ENCODE measurements at regions not wholly inside any gene's neighbourhood (a gene's known extent, or its start where the extent isn't known, plus 50 kb on each side); places are given as distances from the start of the nearest gene placed in this dataset.

DNA sequence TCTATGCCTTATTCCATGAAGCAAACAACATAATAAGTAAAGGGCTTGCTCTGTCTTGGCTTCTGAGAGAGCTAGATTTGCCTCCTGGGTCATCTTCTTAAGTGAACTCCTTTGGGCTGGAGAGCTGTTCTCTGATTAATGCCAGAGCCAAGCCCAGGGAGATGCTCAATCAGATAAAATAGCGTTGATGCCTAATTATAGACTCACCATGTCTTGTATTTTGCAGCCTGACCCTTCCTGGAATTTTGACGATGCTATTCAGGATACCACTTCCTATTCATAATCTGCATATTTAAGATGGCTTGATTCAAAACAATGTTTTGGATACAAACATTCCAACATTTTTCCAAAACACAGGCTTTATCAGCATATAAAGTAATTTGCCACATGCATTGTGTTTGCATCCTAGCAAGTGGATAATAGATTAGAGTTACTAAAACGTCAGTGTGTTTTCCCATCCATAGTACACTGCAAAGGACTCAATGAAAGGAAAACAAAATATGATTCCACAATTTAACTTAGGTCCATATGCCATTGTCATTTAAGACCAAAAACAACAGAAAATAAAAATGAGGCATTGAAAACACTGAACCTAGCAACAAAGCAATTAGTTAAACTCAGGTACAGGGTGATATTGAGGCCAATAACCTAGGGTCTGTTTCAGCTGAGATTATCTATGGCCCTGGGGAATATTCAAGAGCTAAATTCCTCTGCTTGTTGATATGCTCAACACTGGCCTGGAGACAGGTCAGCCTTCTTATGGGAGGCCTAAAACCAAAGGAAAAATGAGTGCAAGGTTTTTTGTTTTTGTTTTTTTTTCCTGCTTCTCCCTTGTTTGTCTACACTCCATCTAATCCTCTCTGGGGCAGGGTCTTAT, 184.2 kb upstream of the FOXN3 start:
- no peak for DNase-seq

DNA sequence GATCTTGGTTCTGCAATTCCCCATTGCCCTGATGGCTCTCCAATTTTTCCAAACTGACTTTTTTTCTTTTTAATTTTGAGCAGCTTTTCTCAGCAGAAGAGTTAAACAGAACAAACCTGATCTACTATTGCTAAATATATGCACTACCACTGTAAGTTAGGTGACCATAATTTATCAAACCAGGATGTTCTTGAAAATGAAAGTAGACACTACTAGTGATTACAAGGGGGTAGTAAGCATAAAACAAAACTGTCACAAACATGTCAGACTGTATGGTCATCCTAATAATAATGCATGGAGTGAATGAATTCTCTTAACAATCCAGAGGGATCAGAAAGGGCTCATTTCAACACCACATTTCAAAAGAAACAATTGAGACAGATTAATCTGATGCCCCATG, 183.0 kb upstream of the FOXN3 start:
- no peak for DNase-seq

DNA sequence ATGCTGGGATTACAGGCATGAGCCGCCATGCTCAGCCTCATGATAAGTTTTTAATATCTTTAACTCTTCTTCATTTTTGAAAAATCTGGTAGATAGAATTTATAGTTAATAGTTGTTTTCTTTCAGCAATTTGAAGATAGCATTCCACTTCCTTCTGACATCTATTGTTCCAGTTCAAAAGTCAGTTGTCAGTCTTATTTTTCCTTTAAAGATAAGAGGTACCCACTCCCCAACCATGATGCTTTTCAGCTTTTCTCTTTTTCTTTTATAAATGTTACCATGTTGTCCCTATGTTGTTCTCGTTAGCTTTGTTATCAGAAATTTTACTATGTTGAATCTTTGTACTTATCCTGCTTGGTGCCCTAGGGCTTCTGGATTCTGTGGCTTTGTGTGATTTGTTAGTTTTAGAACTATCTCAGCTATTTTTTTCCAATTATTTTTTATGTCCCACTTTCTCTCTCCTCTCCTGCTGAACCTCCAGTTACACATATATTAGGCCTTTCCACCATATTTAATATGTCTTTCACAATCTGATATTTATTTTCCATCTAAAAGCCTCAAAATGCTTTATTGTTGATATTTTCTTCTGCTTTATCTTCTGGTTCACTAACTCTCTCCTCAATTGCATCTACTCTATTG, 181.6 kb upstream of the FOXN3 start:
- DNase-seq, result no peak

DNA sequence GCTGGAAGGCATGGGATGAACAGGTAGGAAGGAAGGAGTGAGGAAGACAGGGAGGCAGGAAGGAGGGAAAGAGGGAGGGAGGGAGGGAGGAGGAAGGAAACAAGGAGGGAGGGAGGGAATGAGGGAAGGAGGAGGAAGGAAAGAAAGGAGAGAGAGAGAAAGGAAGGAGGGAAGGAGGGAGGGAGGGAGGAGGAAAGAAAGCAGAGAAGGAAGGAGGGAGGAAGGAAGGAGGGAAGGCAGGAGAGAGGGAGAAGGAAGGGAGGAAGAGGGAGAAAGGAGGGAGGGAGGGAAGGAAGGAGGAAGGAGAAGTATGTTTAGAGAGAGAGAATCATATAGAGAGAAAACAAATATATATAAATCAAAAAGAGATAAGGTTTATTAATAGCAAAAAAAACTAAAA, 175.9 kb upstream of the FOXN3 start:
- DNase-seq, result no peak

DNA sequence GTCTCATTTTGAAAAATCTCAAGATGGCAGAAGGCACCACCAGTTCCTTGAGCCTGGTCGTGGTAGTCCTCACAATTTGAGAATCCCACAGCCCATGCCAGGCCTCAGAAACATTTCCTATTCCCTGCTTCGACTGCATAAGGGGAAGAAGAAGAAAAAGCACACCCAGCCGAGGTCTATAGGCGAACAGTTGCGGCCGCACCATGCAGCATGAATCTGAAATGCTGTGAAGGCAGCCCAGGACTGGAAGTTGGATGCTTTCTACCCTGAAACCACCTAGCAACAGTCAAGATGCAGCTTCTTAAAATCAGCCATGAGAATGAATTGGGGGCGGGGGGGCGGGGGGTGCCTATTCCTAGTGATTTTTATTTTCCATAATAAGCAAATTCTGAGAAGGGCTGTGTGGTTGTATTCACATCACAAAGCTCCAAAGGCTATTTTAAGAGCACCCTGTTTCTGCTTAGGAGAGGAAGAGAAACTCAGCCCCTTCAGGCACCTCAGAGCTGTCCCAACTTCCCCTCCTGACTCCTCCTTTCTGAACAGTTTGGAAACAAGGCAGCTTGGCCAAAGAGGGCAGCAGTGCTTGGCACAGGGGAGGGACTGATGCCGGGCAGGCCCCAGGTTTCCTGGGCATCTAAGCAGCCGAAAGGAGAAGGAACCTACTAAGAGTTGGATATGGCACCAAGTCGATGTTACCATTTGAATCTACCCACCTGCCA, 172.5 kb upstream of the FOXN3 start:
- DNase-seq, result peak; percentile 22 to 55

DNA sequence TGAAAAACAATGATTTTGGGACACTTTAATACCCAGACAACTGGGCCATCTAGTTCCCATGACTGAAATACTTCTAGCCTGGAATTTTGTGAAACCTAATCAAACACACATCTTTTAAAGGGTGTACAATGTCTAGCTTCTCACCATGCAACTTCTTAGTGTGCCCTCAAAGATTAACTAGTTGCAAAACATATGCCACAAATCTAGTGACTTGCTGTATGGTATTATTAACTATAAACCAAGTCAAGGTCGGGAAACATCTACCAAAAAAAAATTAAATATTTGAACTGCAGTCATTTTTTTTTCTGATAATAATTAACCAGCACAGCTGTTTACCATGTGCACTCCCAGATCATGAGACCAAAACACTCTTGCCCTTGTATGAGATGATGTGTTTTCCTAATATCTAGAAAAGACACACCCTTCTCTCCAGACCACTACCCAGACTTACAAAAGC, 171.8 kb upstream of the FOXN3 start:
- DNase-seq, result no peak

DNA sequence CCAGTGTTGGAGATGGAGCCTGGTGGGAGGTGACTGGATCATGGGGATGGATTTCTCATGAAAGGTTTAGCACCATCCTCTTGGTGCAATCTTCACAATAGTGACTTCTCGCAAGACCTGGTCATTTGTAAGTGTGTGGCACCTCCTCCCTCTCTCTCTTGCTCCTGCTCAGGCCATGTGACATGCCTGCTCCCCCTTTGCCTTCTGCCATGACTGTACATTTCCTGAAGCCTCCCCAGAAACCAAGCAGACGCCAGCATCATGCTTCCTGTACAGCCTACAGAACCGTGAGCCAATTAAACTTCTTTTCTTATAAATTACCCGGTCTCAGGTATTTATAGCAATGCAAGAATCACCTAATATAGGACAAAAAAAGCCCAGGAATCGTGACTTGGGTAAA, 171.0 kb upstream of the FOXN3 start:
- peak in 1 of 2 donors; percentile 23 for DNase-seq

DNA sequence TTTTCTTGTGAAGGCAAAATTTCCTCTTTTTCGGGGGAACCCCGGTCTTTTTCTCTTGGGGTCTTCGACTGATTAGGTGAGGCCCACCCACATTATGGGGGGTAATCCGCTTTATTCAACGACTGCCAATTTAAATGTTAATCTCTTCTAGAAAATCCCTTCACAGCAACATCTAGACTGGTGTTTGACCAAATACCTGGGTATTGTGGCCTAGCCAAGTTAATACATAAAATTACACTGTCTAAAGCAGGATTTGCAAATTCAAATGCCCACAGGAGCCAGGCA, 170.0 kb upstream of the FOXN3 start:
- DNase-seq, result no peak

DNA sequence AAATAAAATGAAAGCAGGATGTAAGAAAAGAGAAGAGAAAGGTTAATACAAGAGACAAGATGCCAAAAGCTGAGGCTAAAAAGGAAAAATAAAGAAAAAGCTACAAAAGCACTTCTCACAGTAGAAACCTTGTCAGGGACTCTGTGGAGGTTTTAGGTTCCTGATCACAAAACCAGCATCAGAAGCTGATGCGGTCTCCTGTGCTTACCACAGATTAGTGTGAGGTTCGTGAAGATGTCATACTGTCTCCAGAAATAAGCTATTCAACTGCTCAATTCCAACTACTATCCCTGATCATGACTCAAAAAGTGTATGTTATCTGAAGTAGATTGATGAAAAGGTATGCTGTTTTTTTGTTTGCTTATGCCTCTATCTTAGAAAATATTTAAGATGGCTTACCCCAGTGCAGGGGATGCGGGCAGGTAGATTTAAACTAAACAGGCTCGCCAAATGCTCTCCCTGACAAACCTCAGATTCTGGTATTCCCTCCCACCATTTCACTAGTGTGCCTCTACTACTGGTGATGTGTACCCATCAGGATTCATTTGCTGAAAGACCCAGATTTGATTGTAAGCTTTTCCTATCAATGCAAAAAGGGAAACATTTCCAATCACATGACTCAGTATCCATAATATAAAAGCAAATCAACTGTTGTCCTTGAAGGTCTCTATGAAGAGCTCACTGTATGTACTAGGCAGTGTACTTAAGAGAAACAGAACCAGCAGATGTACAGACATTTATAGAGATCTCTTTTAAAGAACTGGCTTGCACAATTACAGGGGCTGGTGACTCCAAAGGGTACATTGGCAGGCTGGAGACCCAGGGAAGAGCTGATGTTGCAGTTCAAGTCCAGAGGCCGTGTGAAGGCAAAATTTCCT, 169.5 kb upstream of the FOXN3 start:
- DNase-seq, result peak in 1 of 2 donors; percentile 12

DNA sequence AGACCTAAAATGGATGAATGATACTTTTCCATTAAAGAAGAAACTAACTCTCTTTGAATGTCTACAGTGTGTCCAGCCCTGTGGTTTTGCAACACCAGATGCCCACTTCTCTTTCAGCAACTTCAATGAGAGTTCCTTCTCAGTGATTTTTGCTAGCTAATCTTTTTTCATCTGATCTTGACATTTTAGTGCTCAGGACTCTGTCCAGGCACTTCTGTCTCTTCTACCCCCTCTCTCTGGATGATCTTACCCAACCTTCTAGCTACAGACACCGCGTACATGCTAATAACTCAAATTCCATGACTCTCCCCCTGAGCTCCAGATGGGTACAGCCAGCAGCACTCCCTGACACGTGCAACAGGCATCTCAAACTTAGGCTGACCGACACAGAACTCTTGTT, 161.1 kb upstream of the FOXN3 start:
- DNase-seq, result no peak

DNA sequence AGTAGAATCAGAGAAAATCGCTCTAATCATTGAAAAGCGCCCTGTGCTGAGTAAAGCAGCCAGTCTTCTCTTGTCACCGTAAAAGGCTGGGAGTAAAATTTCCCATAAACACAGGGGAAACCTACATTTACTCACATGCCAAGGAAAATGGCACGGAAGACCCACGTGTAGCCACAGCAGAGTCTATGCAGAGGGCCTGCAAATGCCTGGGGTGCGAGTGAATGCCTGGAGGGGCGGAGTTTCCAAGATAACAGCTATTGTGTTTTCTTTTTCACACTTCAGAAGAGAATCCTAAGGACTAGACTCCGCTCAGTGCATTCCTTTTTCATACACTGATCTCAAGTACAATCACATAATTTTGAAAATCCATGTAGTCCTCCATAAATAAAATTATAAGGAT, 159.9 kb upstream of the FOXN3 start:
- no peak for DNase-seq

DNA sequence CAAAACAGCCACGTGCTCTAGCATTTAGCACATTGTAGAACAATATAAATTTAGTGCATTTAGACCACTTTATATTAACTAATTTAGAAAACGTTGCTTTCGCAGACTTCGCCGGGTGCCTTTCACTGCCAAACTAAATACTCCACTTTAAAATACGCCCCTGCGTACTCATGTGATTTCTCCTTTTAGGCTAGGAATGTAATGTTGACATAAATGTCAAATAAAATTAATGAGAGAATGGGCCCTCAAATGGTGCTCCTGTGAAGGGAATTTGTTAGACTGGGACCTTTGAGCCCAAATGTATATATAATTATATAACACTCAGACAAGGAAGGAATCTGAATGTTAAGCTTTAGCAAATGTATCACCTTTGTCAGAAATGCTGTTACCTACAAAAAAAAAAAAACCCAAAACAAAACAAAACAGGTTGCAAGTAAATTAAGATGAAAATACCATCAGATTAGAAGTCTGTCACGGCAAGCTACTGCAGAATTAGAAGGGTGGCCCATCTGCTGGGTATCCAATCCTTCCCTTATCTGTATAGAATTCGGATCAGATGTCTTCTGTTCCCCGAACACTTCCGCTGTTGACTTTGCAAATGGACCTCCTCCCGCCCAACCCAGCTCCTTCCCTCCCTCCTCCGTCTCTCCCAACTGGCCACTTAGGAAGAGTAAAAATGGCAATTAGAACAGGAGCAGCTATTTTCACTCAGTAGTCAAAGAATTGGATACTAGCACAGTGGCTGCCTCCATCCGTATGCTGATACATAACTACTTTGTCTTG, 159.3 kb upstream of the FOXN3 start:
- no peak for DNase-seq

DNA sequence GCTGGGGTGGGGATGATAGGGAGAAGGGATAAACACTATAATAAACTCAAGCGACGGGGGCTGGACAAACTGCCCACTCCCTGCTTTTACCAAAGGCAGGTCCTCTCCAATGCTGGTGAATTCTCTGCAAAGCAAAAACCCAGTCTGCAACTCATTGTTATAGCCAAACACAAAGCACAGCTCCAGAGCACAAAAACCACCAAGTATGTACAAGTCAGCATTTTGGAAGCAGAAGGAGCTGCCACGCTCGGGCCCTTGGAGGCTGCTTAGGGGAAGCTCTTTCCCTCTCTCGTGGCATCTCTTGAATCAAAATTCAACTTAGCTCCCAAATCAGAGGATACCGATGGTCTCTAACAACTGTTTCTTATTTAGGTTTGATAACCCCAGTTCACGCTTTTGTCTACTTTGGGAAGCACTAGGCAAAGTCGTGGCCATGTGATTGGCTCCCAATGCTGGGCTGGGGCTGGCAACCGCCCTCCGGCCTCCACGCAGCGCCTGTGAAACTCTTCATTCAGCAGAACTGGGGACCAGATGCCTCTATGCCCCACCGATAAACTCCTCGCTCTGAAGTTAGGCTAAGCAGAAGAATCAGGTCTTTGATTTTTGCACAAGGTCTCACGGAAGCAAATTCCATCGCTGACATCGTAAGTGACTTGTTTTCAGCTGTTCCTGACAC, 158.5 kb upstream of the FOXN3 start:
- DNase-seq, result no peak

DNA sequence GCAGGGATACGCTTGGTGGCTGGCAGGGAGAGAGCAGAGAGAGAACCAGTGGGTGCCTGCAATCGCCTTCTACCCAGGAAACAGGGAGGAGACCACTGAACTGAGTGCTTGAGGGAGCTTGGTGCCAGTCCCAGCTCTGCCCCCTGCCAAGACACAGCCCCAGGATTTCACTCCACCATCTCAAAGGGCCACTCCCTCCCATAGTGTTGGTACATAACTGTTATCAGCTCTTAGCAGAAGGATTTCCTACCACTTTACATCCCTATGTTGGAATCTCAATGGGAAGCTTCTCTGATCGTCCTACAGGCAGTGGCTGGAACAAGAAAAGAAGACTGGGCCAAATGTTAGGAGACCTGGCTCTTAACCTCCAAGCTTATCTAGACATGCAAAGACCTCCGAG, 157.4 kb upstream of the FOXN3 start:
- no peak for DNase-seq

DNA sequence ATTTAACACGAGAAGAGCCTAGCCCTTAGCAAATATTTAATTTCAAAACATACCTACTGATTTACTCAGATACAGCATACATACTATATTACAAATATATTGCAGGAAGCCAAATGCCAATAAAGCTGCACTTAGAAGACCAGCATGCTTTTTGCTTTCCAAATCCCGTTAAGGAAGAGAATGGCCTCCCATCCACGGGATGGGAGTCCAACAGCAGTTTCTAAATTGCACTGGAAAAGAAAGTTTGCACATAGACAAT, 156.3 kb upstream of the FOXN3 start:
- DNase-seq, result no peak

DNA sequence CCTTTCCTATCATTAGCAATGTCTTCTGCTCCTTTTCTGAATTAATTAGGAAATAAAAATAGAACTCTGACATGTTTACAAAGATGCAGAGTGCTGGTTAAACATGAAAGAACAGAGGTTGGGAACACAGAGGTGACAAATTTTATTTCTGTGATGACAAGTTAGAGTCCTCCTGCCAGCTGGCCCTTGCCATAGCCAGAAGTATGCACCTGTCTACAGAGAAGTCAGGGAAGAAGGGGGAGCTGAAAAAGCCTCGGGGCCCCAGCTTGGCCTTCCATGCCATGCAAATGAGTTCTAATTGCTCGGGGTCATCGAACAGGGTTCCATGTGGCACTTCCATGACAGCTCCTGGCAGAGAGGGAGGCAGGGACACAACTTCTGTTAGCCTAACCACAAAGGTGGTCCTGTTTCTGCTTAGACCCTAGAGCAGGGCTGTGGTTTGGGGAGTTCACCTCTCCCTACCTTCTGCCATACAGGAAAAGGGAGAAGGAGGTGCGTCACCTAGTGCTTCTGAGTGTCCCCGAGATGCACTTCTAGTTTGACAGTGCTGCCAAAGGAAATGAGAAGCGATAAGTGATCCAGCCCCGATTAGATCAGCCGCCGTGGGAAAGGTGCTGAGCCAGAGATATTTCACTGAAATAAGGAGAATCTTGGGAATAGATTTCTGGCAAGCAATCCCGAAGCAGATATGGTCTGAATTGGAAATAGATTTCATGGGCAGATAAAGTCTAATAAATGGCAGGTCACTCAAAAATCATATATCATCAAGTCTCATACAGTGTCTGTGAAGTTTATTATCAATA, 155.8 kb upstream of the FOXN3 start:
- no peak for DNase-seq

DNA sequence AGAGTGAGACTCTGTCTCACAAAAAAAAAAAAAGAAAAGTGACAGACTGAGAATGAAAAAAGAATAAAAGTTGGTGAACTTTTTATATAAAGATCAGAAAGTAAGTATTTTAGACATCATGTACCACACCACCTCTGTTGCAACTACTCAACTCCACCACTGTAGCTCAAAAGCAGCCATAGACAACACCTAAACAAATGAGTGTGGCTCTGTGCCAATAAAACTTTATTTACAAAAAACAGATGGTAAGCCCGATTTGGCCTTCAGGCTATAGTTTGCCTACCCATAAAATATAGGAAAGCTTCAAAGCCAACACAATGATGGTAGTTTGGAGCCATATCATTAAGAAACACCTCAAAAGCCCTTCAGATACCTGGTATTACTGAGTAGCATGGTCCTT, 154.5 kb upstream of the FOXN3 start:
- DNase-seq, result no peak

DNA sequence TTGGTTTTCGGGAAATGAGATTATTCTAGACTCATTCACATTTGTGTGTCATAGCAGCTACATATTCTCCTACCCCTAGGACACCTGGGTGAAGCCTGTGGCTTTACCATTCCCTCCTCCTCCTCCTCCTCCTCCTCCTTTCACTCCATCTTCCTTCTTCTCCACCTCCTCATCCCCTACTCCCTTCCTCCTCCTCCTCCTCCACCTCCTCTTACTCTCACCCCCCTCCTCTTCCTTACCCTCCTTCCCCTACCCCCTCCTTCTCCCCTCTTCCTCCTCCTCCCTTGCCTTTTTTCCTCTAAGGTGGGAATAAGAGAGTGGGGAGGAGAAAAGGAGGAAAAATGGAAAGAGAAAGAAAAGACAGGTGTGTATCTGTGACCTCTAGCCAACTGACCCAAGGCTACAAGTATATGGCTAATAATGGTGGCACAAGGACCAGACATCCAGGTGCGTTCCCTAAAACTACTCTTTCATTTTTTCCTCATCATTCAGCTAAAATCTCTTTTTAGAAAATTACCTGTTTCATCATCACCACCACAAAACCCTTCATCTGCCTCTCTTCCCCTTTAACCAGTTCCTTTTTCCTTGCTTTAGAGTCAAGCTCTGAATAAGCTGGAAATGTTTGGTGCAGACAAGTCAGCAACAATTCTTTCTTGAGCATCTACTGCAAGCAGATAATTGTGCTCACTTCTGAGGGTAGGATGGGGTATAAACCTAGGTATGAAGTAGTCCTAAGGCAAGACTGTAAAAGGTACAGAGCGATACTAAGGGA, 149.8 kb upstream of the FOXN3 start:
- DNase-seq, result no peak

DNA sequence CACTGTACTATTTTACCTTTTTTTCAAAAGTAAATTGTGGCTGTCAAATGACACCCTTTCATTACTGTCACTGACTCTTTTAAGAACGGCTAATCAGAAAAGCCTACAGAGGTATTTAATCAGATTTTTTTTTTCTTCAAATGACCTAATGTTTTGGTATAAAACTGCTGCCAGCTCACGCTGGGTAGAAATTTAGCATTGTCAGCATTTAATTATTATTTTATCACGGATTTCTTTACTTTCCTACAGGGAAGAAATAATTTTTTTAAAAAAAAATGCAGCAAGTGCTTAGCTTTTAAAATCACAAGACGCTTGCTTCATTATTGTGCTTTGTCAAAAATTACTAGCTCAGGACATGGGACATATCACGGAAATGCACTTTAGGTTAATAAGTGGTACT, 149.1 kb upstream of the FOXN3 start:
- no peak for DNase-seq

DNA sequence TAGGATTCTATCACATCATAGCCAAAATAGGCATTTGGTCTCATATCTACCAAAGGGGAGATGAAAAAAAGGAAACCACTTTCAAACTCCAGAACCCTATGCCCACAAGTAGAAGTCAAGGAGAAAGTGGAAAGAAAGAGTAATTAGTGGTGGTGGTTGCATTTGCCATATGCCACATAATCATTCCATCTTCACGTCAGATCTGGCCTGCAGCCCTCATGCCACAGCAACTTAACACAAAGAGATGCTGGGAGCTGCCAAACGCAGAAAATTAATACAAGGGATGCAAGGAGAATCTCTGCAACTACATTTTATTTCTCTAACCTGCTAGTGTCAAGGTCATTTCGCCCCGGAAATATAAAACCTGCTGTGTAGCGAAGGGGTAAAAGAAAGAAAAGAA, 148.6 kb upstream of the FOXN3 start:
- DNase-seq, result no peak

Measured in CD4-positive, alpha-beta T cell treated with Interleukin-4 for 1 hour (primary cell).